Superior temporal gyrus (tissue), 1 donor: ENCODE measurements at regions not wholly inside any gene's neighbourhood (a gene's known extent, or its start where the extent isn't known, plus 50 kb on each side); places are given as distances from the start of the nearest gene placed in this dataset.
"Not testable (repeated sequence)": the region's sequence is repeated elsewhere in the genome, so short reads cannot be mapped to it uniquely, and the experiment has no call there.

Source experiments
- DNase-seq: peaks from one replicate; pipeline ENCODE4 v3.0.0-alpha.2; 2016; ENCODE audit errors: extremely low spot score

DNA sequence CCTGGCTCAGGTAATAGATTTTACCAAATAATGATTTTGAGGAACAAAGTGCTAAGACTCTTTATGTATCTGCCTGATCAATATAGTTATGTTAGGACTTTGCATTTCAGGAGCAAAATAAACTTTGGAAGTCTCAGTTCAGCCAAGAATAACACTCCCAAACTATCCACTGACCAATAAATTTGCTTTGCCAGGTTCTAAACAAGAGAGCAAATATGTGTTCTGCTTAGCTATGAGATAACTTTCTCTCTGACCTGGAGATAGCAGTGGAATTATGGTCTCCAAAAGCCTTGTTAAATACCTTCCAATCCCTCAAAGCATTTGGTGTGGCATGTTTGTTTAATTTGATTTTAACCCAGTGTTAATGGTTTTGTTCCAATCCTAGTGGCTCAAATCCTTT lies 1541.1 kb downstream of the FAM181B start:
- DNase-seq, result no peak

- DNase-seq, result no peak
These were observed 1543.1 kb downstream of the FAM181B start for GRCh38 chr11:81190546-81190945.

- DNase-seq, result not testable (repeated sequence)
These were observed 1546.6 kb downstream of the FAM181B start for GRCh38 chr11:81187033-81187432.

- DNase-seq, result no peak
These were observed 1558.9 kb downstream of the FAM181B start for GRCh38 chr11:81174646-81175330.

DNA sequence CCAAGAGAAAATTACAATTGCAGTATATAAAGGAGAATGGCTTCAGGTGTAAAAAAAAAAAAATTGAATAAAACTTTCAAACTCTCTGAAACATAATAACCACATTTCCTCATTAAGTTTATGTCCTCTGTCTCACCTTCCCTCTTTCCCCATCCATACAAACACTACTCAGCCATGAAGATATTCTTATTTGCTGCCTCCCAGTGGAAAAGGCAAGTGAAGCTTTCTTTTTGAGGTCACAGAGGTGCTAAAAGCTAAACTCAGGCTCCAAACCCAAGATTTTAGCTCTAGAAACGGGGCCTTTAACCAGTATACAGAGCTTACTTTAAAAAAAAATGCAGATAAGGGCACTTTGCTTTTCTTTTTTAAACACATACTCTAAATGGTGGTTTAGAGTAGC lies 1568.5 kb downstream of the FAM181B start:
- no peak for DNase-seq

GRCh38 chr11:81159900-81160299 lies 1573.8 kb downstream of the FAM181B start:
- no peak for DNase-seq

DNA sequence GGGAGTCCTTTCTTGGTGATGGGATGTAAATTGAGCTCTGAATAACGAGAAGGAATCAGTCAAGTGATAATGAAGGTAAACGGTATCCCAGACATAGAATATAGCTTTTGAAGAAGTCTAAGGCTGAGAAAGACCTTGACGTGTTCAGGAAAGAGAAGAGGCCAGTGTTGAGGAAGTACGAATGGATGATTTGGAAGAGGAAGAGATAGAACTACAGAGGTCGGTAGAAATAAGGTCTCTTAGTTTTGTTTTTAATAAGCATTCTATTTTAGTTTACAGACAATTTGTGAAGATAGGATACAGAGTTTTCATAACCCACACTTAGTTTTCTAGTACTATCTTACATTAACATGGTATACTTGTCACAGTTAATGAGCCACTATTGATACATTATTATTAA lies 1598.1 kb downstream of the FAM181B start:
- no peak for DNase-seq

DNA sequence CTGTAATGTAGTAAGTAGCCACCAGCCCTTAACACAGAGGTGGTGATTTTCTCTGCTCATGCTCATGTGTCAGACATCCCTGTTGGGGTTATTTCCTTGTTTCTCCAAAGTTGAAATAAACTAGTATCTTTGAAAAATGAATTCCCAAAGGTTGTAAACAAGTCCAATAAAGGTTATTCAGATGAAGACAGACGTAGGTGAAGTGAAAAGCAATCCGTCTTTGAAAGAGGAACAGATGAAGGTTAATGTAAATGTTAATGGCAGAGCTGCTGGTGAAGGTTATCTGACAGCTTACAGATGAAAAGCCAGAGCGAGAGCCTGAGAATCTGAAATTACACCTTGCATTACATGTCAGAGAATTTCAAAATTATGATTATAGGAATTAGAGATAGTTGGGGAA lies 1604.0 kb downstream of the FAM181B start:
- DNase-seq, result no peak

GRCh38 chr11:81112718-81113117 lies 1620.9 kb downstream of the FAM181B start:
- no peak for DNase-seq

GRCh38 chr11:81104051-81104450 lies 1629.6 kb downstream of the FAM181B start:
- no peak for DNase-seq

- no peak for DNase-seq
These were observed 1635.2 kb downstream of the FAM181B start for GRCh38 chr11:81098471-81098870.

- no peak for DNase-seq
These were observed 1641.1 kb downstream of the FAM181B start for GRCh38 chr11:81092522-81092921.

GRCh38 chr11:81089242-81089641 lies 1644.4 kb downstream of the FAM181B start:
- DNase-seq, result no peak

- no peak for DNase-seq
These were observed 1639.6 kb upstream of the TENM4 start for GRCh38 chr11:81080476-81080875.

- no peak for DNase-seq
These were observed 1631.4 kb upstream of the TENM4 start for GRCh38 chr11:81072273-81072672.

DNA sequence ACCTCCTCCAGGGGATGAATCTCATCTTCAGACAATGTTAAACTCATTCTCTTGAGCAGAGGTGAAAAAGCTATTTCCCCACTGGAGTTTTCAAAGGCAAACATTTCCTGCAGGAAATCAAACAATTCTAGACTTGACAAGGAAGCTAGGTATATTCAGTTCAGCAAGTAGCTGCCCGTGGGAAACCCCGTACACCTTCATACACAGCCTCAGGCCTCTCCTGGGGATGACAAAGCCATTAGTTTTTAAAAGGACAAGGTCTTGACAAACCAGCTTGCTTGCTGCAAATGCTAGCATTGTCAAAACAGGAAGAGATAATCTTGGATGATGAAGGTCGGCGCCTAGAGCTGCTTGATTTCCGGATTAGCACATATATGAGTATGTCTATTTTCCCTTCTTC lies 1630.8 kb upstream of the TENM4 start:
- no peak for DNase-seq

GRCh38 chr11:81070948-81071347 lies 1630.1 kb upstream of the TENM4 start:
- DNase-seq, result no peak

DNA sequence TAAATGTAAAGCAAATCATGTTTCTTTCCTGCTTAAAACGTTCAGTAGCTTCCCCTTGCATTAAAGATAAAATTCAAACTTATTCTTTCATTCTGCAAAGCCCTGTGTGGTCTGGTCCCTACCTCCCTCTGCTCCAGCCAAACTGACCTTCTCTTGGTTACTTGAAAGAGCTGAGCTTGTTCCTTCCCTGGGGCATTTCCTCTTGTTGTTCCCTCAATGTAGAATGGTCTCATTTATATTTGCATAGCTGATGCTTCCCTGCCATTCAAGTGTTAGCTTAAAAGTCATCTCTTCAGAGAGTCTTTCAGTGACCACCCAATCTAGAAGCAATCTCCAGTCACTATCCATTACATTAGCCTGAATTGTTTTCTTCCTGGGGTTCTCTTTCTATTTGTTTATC lies 1618.5 kb upstream of the TENM4 start:
- no peak for DNase-seq

DNA sequence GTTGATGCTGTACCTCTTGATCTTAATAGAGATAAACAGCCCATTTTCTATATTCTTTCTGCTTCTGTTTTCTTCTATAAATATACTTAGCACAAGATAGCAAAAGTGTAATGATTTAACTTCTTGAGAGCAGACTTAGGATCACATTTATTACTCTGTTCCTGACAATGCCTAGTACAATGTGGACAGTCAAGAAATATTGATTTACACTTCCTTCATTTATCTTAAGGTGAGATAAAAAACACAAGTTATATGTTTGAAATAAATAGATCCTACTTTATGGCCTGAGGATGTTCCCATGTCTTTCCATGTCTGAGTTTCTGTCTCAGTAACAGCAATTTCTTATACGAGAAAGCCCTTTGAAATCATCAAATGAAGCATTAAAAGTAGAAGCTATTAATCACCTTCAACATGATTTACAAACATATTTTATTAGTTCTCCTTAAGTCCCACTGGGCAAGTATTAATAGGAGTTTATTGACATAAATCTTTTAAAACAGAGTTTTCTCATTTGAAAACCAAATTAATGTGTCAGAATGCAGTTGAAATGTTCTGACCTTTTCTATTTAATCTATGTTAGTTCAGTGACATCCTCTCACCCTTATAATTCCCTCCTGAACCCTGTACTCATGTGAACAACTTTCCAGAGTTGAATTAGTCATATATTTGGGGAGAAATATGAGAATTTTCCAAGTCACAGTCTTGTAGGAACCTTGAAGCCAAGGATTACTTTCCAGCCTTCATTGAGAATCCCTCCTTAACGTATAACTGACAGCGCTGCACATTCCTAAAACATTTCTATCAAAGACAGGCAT lies 1611.7 kb upstream of the TENM4 start:
- DNase-seq, result no peak

DNA sequence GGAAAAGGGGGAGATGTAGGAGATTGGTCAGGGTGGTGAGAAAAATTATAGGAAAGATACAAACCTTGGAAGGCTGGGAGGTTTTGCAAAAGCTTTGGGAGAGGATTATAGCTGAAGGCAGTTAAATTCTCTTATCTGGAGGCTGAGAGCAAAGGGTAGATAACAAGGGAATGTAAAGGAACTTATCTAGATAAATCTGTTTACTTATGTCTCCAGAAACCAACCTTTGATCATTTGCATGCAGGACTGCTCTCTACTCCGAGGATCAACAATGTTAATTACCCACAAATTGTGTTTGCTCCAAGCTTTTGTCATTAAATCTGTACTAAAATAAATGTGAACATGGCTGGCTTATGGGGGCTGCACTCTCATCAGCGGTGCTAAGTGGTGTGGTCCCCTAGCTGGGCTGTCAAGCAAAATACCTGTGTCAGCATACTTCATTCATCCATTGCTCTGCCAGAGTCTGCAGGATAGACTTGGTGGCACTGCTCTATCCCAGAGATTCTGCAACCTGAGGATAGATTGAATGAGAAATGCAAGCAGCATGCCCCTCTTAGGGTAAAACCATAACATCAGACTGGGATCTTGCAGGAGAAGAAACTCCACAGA lies 1599.2 kb upstream of the TENM4 start:
- no peak for DNase-seq

- DNase-seq, result no peak
These were observed 1595.5 kb upstream of the TENM4 start for GRCh38 chr11:81036168-81036870.
